GM23338 (cell line): ENCODE measurements at regions not wholly inside any gene's neighbourhood (a gene's known extent, or its start where the extent isn't known, plus 50 kb on each side); places are given as distances from the start of the nearest gene placed in this dataset.

ENCODE experiments used
- ATAC-seq: fragments of 200-7000 bp; cut with Tn5 transposase; 3 replicates; pipeline ENCODE4 v1.9.1; 2020
- DNase-seq: peaks from one replicate; pipeline ENCODE4 v3.0.0-alpha.2; 2015; ENCODE audit warnings: low spot score
- H2AFZ ChIP-seq: fragments of 200-600 bp; sonication (generic); 2 replicates; pipeline ENCODE4 v1.8.0; 2016; ENCODE audit warnings: antibody characterized with exemption, mild to moderate bottlenecking, moderate library complexity
- H3F3A ChIP-seq: fragments of 200-600 bp; sonication (generic); replicated peaks from 2 replicates; pipeline ENCODE4 v1.8.0; 2017; ENCODE audit warnings: antibody characterized with exemption, mixed run types, low read depth
- H3K27ac ChIP-seq: fragments of 200-600 bp; sonication (generic); 2 replicates; pipeline ENCODE4 v1.6.1; 2016; ENCODE audit warnings: low read depth
- H3K27me3 ChIP-seq: fragments of 200-600 bp; sonication (generic); 2 replicates; pipeline ENCODE4 v1.8.0; 2016; ENCODE audit warnings: mild to moderate bottlenecking, mixed run types, moderate library complexity; ENCODE audit not compliant: insufficient read depth
- H3K36me3 ChIP-seq: fragments of 200-600 bp; sonication (generic); 2 replicates; pipeline ENCODE4 v1.8.0; 2016; ENCODE audit warnings: mild to moderate bottlenecking; ENCODE audit not compliant: insufficient read depth
- H3K4me1 ChIP-seq: fragments of 200-600 bp; sonication (generic); 2 replicates; pipeline ENCODE4 v1.8.0; 2016; ENCODE audit warnings: mild to moderate bottlenecking, moderate library complexity; ENCODE audit not compliant: insufficient read depth
- H3K4me2 ChIP-seq: fragments of 200-600 bp; sonication (generic); 2 replicates; pipeline ENCODE4 v1.7.1; 2017; ENCODE audit warnings: mixed run types
- H3K4me3 ChIP-seq: fragments of 200-600 bp; sonication (generic); 2 replicates; pipeline ENCODE4 v1.6.1; 2016; ENCODE audit warnings: mixed run types
- H3K79me2 ChIP-seq: fragments of 200-600 bp; sonication (generic); replicated peaks from 2 replicates; pipeline ENCODE4 v1.8.0; 2017; ENCODE audit warnings: mild to moderate bottlenecking; ENCODE audit not compliant: insufficient read depth
- H3K9me2 ChIP-seq: fragments of 200-600 bp; sonication (generic); 2 replicates; pipeline ENCODE4 v1.8.0; 2017; ENCODE audit not compliant: insufficient read depth
- H4K20me1 ChIP-seq: fragments of 200-600 bp; sonication (generic); replicated peaks from 2 replicates; pipeline ENCODE4 v1.8.0; 2017; ENCODE audit warnings: mild to moderate bottlenecking; ENCODE audit not compliant: insufficient read depth
- H3K27ac Mint-ChIP-seq: 2 replicates; pipeline ENCODE4 v1.8.0; 2020; ENCODE audit warnings: inconsistent platforms, mild to moderate bottlenecking, moderate library complexity, mixed read lengths
- H3K27me3 Mint-ChIP-seq: 3 replicates; pipeline ENCODE4 v1.8.0; 2022; ENCODE audit warnings: low read depth, mild to moderate bottlenecking, moderate library complexity, mixed read lengths, inconsistent platforms; ENCODE audit not compliant: insufficient read depth, poor library complexity
- H3K36me3 Mint-ChIP-seq: 3 replicates; pipeline ENCODE4 v1.8.0; 2021; ENCODE audit warnings: low read depth, mild to moderate bottlenecking, inconsistent platforms, moderate library complexity, mixed read lengths
- H3K4me1 Mint-ChIP-seq: 3 replicates; pipeline ENCODE4 v1.8.0; 2020; ENCODE audit warnings: mild to moderate bottlenecking, inconsistent platforms, mixed read lengths
- H3K4me3 Mint-ChIP-seq: 3 replicates; pipeline ENCODE4 v1.8.0; 2021; ENCODE audit warnings: moderate library complexity, mild to moderate bottlenecking, inconsistent platforms, mixed read lengths
- H3K9me3 Mint-ChIP-seq: 3 replicates; pipeline ENCODE4 v1.8.0; 2020; ENCODE audit warnings: moderate library complexity, mild to moderate bottlenecking, inconsistent platforms, mixed read lengths
- EZH2phosphoT487 ChIP-seq: fragments of 200-600 bp; sonication (generic); IDR thresholded peaks from one replicate; pipeline ENCODE4 v1.8.1; 2018; ENCODE audit warnings: antibody characterized with exemption; ENCODE audit not compliant: unreplicated experiment
- JUNB ChIP-seq: IDR thresholded peaks from one replicate; pipeline ENCODE4 v1.6.1; 2016; ENCODE audit warnings: antibody characterized with exemption; ENCODE audit not compliant: unreplicated experiment
- NANOG ChIP-seq: IDR thresholded peaks from 2 replicates; pipeline ENCODE4 v1.6.1; 2016; ENCODE audit warnings: antibody characterized with exemption, borderline replicate concordance
- POLR2AphosphoS5 ChIP-seq: IDR thresholded peaks from 2 replicates; pipeline ENCODE4 v1.6.1; 2016; ENCODE audit warnings: antibody characterized with exemption, low read depth
- ZNF114 ChIP-seq: fragments of 250-450 bp; sonication (Bioruptor Pico); IDR thresholded peaks from 2 replicates; pipeline ENCODE4 v1.5.0; 2020; ENCODE audit warnings: mild to moderate bottlenecking, moderate library complexity
- ZNF331 ChIP-seq: fragments of 250-450 bp; sonication (Bioruptor Pico); IDR thresholded peaks from 2 replicates; pipeline ENCODE4 v1.5.0; 2020; ENCODE audit warnings: low read depth, mild to moderate bottlenecking, moderate library complexity
- TF ChIP-seq, protein P1 (sequence below), 2 experiments: fragments of 200-600 bp in 1 of 2; sonication (generic) in 1 of 2; conservative IDR thresholded peaks; 2 replicates each; pipeline versions ENCODE4 v1.5.1 to v1.6.1; 2016 to 2017; ENCODE audit warnings: antibody characterized with exemption in 2 of 2, low read depth in 2 of 2, mild to moderate bottlenecking in 2 of 2, moderate library complexity in 1 of 2

DNA sequence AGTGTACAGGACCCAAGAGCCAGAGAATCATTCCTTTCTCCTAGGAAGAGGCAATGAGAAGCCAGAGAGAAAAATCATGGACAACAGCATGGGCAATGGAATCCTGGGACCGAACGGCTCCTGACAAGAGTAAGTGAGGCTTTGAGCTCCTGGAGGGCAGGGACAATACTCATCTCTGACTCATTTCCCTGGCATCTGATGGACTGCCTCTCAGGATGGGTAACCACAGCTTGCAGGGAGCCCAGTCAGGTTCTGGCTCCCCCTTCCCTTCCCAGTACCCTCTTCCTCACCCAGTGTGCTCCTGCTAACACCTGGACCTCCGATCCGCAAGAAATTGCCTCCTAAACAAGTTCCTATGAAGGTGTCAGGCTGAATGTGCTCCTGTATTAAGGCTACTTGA, 51.2 kb upstream of the SORCS3 start:
- Histone ChIP-seq H3K27ac (no peak overlapping the region), H3F3A (no peaks in the 10 kb centered on the region), H3K79me2 (no peaks in the 10 kb centered on the region), H2AFZ (no peak overlapping the region), H3K9me2 (no peaks in the 10 kb centered on the region), H4K20me1 (no peaks in the 10 kb centered on the region), H3K4me2 (no peak overlapping the region), H3K27me3 (no peaks in the 10 kb centered on the region), H3K36me3 (no peaks in the 10 kb centered on the region), H3K4me3 (no peak overlapping the region), H3K4me1 (no peaks in the 10 kb centered on the region)
- Mint-ChIP-seq H3K9me3 (no peaks in the 10 kb centered on the region), H3K27me3 (peaks cover 2% of the 10 kb centered on the region), H3K36me3 (no peaks in the 10 kb centered on the region), H3K27ac (no peak overlapping the region), H3K4me1 (peaks cover 8% of the 10 kb centered on the region), H3K4me3 (no peak overlapping the region)
- ATAC-seq (no peak; the same call in 2 of the 3 replicates), DNase-seq (no peak)
- TF ChIP-seq NANOG, result no peak
- no peak for TF ChIP-seq ZNF114 (CRISPR knock-in tag)
- TF ChIP-seq JUNB, result no peak
- TF ChIP-seq, protein P1, sequence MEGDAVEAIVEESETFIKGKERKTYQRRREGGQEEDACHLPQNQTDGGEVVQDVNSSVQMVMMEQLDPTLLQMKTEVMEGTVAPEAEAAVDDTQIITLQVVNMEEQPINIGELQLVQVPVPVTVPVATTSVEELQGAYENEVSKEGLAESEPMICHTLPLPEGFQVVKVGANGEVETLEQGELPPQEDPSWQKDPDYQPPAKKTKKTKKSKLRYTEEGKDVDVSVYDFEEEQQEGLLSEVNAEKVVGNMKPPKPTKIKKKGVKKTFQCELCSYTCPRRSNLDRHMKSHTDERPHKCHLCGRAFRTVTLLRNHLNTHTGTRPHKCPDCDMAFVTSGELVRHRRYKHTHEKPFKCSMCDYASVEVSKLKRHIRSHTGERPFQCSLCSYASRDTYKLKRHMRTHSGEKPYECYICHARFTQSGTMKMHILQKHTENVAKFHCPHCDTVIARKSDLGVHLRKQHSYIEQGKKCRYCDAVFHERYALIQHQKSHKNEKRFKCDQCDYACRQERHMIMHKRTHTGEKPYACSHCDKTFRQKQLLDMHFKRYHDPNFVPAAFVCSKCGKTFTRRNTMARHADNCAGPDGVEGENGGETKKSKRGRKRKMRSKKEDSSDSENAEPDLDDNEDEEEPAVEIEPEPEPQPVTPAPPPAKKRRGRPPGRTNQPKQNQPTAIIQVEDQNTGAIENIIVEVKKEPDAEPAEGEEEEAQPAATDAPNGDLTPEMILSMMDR (conservative IDR thresholded peaks at IDR 0.05; ENCODE audit: low read depth in 2 of 2), result no peak
- no peak for TF ChIP-seq ZNF331
- TF ChIP-seq EZH2phosphoT487, result no peak
- no peak for TF ChIP-seq POLR2AphosphoS5
